ENCODE measurements at regions not wholly inside any gene's neighbourhood (a gene's known extent, or its start where the extent isn't known, plus 50 kb on each side); places are given as distances from the start of the nearest gene placed in this dataset.

DNA sequence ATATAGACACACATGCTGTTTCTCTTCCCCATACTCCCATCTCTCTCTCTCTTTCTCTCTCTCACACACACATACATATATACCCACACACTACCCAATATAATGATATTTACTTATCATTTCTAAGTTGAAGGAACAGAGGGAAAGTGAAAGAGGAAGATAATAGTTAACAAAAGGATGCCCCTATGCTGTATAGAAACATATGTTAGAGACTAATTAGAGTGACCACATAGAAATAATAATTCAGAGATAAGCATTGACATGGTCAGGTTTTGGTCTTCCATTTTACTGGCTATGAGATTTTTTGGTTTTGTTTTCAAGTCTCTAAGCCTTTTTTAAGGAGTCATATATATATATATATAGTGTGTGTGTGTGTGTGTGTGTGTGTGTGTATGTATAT, 445.7 kb upstream of the CHORDC1 start:
- Mint-ChIP-seq H3K36me3 (ENCODE audit: low read depth) (no peaks in the 10 kb centered on the region), H3K4me3 (ENCODE audit: unreplicated experiment) (no peak overlapping the region), H3K27me3 (ENCODE audit: low read depth) (peaks cover 19% of the 10 kb centered on the region), H3K27ac (ENCODE audit: unreplicated experiment) (no peak overlapping the region), H3K4me1 (ENCODE audit: low read depth) (peaks cover 7% of the 10 kb centered on the region), H3K9me3 (ENCODE audit: low read depth) (peaks cover 3% of the 10 kb centered on the region)
- TF ChIP-seq, protein P1, sequence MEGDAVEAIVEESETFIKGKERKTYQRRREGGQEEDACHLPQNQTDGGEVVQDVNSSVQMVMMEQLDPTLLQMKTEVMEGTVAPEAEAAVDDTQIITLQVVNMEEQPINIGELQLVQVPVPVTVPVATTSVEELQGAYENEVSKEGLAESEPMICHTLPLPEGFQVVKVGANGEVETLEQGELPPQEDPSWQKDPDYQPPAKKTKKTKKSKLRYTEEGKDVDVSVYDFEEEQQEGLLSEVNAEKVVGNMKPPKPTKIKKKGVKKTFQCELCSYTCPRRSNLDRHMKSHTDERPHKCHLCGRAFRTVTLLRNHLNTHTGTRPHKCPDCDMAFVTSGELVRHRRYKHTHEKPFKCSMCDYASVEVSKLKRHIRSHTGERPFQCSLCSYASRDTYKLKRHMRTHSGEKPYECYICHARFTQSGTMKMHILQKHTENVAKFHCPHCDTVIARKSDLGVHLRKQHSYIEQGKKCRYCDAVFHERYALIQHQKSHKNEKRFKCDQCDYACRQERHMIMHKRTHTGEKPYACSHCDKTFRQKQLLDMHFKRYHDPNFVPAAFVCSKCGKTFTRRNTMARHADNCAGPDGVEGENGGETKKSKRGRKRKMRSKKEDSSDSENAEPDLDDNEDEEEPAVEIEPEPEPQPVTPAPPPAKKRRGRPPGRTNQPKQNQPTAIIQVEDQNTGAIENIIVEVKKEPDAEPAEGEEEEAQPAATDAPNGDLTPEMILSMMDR (IDR thresholded peaks at IDR 0.05): no peak
- no peak for DNase-seq (ENCODE audit: low spot score)

DNA sequence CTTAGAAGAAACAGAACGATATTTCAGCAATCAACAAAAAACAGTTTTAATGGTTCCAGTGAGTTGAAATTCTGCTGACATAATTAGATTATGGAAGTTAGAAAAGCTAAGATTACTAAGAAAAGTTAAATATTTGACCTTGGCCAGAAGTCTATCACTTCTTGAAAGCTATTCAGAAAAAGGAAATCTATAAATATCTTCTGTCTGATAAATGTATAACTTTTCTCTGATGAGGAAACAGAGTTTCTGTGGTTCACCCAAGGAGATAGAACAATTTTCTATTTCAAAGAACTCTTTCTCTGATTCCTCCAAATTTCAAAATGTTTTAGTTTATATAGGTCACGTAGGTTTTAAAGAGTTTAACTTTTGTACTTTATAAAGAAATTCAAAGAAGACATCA, 438.4 kb upstream of the CHORDC1 start:
- no peak overlapping the region for H3K4me3 Mint-ChIP-seq (ENCODE audit: unreplicated experiment)
- H3K27ac Mint-ChIP-seq (ENCODE audit: unreplicated experiment): no peak overlapping the region
- no peak for DNase-seq (ENCODE audit: low spot score)
- H3K9me3 Mint-ChIP-seq (ENCODE audit: low read depth): peaks cover 3% of the 10 kb centered on the region
- H3K27me3 Mint-ChIP-seq (ENCODE audit: low read depth): peaks cover 10% of the 10 kb centered on the region
- TF ChIP-seq, protein P1 (IDR thresholded peaks at IDR 0.05): no peak
- H3K4me1 Mint-ChIP-seq (ENCODE audit: low read depth): no peaks in the 10 kb centered on the region
- H3K36me3 Mint-ChIP-seq (ENCODE audit: low read depth): no peaks in the 10 kb centered on the region

DNA sequence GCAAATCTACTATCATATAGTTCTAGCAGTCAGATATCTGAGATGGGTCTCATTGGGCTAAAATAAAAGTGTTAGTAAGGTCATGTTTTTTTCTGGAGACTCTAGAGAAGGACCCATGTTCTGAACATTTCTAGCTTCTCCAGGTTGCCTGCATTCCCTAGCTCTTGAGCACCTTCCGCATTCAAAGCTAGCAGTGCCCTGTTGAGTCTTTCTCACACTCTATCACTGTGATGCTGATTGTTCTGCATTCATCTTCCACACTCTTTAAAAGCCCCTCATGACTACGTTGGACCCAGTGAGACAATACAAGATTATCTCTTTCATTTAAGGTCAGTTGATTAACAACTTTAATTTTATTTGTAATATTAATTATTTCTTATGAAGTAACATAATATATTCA, 433.3 kb upstream of the CHORDC1 start:
- TF ChIP-seq, protein P1 (IDR thresholded peaks at IDR 0.05): no peak
- no peak overlapping the region for H3K27ac Mint-ChIP-seq (ENCODE audit: unreplicated experiment)
- H3K27me3 Mint-ChIP-seq (ENCODE audit: low read depth): no peaks in the 10 kb centered on the region
- H3K4me1 Mint-ChIP-seq (ENCODE audit: low read depth): no peaks in the 10 kb centered on the region
- H3K36me3 Mint-ChIP-seq (ENCODE audit: low read depth): no peaks in the 10 kb centered on the region
- no peak overlapping the region for H3K4me3 Mint-ChIP-seq (ENCODE audit: unreplicated experiment)
- no peak for DNase-seq (ENCODE audit: low spot score)
- H3K9me3 Mint-ChIP-seq (ENCODE audit: low read depth): peaks cover 2% of the 10 kb centered on the region

DNA sequence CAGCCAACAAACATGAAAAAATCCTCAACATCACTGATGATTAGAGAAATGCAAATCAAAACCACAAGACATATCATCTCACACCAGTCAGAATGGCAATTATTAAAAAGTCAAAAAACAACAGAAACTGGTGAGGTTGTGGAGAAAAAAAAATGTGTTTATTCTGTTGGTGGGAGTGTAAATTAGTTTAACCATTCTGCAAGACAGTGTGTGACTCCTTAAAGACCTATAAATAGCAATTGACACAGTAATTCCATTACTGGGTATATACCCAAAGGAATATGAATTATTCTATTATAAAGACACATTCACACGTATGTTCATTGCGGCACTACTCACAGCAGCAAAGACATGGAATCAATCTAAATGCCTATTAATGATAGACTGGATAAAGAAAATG, 427.3 kb upstream of the CHORDC1 start:
- Mint-ChIP-seq H3K4me3 (ENCODE audit: unreplicated experiment) (no peak overlapping the region), H3K27ac (ENCODE audit: unreplicated experiment) (no peak overlapping the region), H3K9me3 (ENCODE audit: low read depth) (peaks cover 5% of the 10 kb centered on the region), H3K27me3 (ENCODE audit: low read depth) (peaks cover 3% of the 10 kb centered on the region), H3K4me1 (ENCODE audit: low read depth) (no peaks in the 10 kb centered on the region), H3K36me3 (ENCODE audit: low read depth) (no peaks in the 10 kb centered on the region)
- TF ChIP-seq, protein P1 (IDR thresholded peaks at IDR 0.05): no peak
- DNase-seq (ENCODE audit: low spot score): no peak

DNA sequence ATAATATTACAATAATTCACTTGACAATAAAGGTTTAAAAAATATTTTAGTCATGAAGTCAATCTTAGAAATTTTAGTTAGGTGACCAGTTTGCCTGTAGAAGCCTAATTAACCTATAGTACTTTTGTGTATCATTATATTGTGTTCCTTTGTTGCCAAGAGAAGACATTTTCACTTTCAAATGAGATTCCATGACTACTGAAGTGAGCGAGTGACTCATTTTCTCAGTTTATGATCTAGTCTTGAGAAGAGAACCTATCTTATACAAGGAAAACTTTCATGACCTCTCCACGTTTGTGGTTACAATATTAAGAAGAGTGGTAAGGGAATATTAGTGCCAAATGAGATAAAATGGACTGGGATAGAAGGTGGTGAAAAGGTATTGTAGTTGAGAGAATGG, 423.9 kb upstream of the CHORDC1 start:
- no peak for DNase-seq (ENCODE audit: low spot score)
- peaks cover 3% of the 10 kb centered on the region for H3K27me3 Mint-ChIP-seq (ENCODE audit: low read depth)
- no peak overlapping the region for H3K27ac Mint-ChIP-seq (ENCODE audit: unreplicated experiment)
- no peaks in the 10 kb centered on the region for H3K36me3 Mint-ChIP-seq (ENCODE audit: low read depth)
- peaks cover 2% of the 10 kb centered on the region for H3K9me3 Mint-ChIP-seq (ENCODE audit: low read depth)
- TF ChIP-seq, protein P1 (IDR thresholded peaks at IDR 0.05): no peak
- H3K4me3 Mint-ChIP-seq (ENCODE audit: unreplicated experiment): no peak overlapping the region
- no peaks in the 10 kb centered on the region for H3K4me1 Mint-ChIP-seq (ENCODE audit: low read depth)

Data from chondrocyte (in vitro differentiated cells).